GM03348 (cell line): ENCODE measurements at regions not wholly inside any gene's neighbourhood (a gene's known extent, or its start where the extent isn't known, plus 50 kb on each side); places are given as distances from the start of the nearest gene placed in this dataset.
A peak's percentile ranks its signal among the peaks of the same experiment; 100 is the strongest.

Experiments used
- DNase-seq: peaks from one replicate; pipeline ENCODE4 v3.0.0; 2012; ENCODE audit warnings: low spot score

DNA sequence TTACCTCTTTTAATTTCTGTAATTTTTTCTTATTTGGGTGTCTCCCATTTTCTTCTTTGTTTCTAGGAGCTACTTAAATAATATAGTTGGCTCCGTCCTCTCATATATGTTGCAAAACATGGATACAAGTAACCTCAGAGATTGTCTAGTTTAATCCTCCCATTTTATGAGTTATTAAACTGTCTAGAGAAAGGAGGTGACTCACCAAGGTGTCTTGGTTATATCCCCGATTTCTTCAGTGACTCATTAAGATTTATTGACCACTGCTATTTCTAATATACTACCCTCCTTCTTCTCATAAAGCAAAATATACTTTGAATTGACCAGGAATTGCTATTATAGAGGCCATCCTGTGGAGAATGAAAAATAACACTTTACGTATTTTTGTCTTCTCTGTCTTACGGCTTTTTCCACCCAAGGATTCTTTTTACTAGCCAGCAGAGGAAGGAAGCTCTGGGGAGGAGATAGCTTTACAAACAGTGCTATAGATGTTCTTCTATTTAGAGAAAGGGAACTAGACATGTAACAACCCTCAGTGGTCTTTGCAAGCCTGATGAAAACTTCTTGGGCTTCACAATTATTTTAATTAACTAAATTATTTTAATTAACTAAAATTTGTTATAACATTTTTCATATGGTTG lies 300.4 kb upstream of the TNP1 start:
- DNase-seq, result no peak

DNA sequence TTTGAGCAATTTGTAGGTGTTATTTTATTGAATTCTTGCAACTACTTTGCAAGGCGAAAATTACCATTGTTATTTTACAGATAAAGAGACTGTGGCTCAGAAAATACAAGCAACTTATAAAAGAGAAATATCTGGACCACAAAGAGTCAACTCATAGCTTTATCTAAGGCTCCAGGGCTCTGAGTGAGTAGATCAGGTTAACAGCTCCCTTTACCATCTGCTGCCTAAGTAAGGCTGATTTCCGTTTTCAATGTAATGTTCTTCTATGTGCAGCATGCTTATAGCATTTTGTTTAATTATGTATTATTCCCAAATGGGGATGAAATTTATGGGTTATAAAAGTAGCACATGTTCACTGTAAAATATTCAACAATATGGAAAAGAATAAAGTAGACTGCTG lies 299.1 kb upstream of the TNP1 start:
- DNase-seq, result no peak

DNA sequence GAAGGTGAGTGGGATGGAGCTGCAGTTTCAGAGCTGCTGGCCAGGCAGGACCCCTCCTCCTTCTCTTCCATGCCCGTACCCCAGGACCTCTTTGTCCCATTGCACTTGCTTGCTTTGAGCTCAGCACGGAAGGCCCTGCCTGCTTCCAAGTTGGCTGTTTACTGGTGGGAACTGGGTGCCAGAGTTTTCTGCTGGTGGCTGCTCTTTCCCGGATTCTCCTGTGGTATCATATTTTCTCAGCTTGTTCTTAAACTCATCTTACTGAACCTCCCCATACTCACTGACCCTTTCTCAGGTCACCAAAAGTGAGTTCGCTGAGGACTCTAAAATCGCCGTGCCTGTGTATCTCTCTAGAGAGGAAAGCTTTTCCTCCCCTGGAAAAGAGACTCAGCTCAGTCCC lies 297.7 kb upstream of the TNP1 start:
- no peak for DNase-seq

DNA sequence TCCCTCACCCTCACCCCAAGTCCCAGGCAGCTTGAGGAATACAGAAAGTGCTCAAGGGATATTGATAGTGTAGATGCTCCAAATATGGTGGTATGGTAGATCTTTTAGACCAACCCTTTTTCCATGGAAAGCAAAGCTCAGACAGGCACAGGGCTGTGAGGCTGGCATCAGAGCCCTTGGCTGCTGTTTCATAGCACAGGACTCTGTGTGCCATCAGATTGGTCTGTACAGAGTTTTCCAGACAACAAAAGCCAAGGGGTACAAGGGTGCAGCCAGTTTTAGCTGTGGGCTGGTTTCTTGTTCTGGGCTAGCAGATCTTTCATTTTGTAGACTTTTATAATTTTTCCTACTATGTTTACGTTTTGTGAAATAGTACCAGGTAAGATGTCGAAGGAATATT lies 296.9 kb upstream of the TNP1 start:
- DNase-seq, result no peak

DNA sequence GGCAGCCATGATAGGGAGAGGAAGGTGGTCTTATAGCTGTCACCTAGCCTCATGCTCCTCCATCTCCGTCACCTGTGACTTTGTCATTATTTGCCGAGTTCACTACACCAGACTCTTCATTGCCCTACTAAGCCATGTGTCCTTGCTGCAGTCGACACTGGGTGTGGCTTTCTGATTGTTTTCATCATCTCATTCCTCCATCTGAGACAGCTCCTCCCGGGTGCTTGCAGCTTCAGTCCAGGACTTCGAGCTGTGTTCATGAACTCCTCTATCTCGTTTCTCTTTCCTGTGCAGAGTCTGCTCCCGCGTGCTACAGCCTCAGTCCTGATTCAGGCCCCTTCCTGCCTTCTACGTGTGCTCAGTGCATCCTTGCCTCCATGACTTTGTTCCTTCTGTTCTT lies 295.1 kb upstream of the TNP1 start:
- no peak for DNase-seq

DNA sequence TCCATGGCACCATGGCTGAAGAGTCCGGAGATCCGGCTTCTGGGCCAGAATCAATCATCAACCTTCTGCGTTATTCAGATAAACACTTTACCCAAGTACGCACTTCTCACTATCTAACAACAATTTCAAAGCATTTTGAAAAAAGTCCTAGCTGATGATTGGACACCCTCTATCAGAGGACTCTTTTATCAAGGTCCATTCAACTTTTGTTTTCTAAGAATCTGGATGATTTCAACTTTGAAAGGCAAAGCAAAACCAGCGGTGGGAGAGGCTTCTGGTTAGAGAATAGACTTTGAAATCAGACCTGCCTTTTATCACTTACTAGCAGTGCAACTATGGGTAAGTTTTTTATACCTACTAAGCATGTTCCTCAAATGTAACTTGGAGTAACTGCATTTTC lies 293.6 kb upstream of the TNP1 start:
- no peak for DNase-seq

DNA sequence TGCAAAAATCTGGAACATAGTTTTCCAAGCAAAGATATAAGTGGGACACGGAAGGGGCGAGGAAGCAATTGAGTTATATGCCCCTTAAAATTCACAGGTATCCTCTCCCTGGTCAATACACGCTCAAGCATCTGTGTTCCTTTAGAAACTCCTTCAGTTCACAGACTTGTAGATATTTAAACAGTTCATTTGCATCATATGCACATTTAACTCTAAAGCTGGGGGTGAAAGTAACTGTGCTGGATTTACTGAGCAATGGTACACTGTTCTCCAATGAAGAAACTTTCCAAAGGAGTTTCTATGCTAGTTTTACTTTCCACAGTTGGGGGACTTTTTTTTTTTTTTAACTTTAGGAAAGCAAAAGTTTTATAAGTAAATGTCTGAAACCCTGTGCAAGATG lies 293.0 kb upstream of the TNP1 start:
- DNase-seq, result no peak

DNA sequence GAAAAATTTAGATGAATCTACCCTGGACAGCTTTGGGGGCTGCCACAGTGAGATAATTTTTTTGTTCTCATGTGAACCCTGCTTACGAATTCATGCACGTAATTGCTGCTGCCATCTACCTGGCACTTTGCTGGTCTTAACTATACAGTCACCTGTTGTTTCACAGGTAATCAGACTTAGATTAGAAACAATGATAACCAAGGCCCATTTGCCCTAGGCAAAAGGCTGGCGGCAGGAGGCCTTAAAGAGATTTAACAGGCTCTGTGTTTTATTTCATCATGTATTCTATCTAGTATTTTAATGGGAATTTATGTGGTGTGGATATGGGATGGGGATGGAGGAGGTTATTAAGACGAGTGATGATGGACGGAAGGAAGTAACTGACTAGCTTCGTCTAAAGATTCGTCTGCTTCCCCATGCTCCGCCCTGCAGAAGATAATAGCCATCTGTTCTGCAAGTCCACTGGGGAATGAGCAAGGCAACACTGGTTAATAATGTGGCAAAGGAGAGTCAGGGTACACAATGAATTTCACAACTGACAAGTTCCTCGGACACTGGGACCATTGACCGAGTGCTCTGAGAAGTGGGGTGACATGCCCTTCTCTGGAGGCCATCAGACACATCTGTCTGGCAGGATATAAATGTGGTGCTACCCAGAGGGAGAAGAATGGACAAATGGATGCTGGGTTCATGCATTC lies 291.8 kb upstream of the TNP1 start:
- no peak for DNase-seq

DNA sequence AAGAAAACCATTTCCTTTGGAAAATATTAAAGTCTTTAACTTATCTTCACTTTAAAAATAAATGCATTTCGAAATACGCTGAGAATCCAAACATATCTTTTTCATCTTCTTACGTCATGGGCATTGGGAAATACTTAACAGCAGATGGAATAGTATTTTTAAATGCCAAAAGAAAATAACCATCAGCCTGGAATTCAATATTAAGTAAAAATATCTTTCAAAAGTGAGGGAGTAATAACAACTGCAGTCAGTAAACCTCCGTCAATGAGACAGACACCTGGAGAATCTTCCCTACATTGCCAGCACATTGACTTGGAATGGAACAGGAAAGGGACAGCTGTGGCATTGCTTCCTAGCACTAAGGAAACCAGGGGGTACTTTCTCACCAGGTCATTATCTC lies 290.4 kb upstream of the TNP1 start:
- DNase-seq, result peak; percentile 23

DNA sequence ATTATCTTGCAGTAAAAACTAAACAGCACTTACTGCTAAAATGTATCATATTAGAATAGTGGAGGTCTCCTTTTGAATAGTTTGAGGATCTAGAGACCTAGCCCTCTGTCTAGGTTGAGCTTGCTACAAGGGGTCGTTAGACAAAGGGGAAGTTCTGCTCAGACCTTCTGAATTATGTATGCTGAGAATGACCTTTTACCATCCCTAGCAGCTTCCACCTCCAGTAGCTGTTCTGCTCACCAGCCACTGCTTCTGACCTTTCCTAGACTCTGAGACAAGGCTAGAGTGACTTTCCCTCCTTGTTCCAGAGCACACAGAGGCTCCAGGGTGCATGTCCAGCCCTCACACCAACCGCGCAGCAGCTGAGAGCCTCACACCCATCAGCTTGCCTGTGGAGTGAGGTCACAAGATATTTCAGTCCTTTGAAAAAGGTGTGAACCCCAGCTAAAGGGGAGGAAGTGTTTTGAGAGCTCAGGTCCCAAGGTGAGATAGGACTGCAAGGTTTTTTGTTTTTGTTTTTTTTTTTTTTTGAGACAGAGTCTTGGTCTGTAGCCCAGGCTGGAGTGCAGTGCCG lies 289.3 kb upstream of the TNP1 start:
- no peak for DNase-seq

DNA sequence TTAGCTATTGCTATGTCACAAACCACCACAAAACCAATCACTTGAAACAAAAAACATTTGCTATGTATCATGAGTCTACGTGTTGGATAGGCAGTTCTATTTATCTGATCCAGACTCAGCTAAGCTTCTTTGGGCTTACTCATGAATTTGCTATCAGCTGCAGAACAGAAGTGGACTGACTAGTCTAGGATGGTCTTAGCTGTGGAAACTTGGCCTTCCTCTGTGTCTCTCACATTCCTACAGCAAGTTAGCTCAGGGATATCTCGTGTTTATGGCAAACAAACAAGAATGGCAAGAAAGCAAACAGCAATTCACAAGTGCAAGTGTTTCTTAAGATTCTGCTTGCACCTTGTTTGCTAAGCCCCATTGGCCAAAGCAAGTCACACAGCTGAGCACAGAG lies 288.0 kb upstream of the TNP1 start:
- DNase-seq, result no peak

DNA sequence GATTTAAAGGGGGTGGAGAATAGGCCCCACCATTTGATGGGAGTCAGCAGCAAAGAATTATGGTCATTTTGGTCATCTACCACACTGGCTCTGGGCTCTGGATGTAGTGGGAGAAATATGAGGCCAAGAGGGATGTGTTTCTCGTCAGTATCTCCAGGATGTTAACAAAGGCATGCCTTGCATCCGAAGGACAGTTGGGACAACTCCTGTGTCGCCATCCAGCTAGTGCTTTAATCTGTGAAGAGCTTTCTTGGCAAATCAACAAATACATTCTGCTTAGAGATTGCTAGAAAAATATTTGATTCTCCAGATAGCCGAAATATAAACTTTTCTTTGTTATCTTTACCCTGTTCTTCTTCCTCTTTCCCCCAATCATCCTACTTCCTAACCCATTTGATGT lies 287.1 kb upstream of the TNP1 start:
- DNase-seq, result no peak

DNA sequence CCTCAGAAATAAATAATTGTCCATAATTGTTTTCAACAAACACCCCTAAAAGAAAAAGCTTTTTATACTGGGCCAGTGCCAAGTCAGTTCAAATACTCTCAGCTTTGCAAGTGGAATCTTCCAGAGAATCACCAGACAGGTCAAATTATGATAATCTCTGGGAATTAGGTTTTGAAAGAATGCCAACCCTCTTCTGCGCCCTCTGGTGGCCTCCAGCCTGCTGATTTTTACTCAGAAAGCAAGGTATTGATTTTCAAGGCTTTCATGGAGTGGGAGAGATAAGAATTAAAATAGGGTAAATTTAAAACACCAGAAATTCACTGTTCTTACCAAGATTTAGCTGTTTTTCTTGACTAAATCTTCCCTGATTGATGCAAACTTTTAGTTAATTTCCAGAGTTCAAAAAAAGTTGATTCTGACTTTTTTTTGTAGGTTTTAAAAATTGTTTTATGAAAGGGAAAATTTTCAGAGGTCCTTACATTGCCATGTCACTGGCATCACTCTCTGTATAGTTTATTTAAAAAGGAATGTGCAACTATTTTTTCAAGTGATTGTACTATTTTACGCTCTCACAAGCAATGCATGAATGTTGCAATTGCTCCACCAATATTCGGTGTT lies 282.9 kb upstream of the TNP1 start:
- DNase-seq, result no peak

DNA sequence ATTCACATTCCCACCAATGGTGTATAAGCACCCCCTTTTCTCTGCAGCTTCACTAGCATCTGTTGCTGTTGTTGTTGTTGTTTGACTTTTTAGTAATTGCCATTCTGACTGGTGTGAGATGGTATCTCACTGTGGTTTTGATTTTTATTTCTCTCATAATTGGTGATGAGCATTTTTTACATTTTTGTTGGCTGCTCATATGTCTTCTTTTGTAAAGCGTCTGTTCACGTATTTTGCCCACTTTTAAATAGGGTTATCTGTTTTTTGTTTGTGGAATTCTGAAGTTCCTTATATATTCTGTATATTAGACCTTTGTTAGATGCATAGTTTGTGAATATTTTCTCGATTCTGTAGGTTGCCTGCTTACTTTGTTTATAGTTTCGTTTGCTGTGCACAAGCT lies 278.4 kb upstream of the TNP1 start:
- no peak for DNase-seq

DNA sequence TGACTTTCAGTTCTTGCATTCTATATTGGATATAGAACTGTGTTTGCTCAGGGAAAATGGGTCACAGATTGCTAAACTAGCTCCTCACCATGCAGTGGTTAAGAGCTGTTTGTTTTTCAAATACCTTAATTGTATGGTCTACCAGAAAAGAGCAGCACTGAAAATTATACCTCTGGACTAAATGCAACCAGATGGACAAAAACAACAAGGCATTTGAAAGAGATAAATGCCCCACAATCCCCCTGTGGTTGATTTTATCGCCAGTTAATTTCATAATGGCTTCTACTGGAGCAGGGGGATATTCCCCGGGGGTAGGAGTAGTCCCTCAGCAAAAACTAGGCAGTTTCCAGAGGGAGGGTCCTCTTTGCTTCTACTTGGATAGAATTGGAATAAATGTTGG lies 267.9 kb upstream of the TNP1 start:
- DNase-seq, result no peak

DNA sequence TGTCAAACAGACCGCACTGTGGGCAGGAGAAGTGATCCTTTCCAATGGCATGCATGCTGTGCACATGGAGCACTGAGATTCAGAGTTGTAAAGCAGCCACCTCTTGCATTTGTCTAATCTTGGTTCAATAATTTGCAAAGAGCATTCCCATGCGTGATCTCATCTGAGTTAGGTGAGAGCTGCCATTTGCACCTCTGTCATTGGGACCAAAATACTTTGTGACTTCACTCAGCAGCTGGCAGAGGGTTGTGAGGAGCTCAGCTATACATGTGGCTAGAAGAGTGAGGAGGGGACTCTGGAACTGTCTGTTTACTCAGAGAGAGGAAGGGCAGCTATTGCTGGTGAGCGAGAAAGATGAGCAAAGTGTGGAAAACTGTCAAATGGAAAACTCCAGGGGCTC lies 265.1 kb upstream of the TNP1 start:
- peak; percentile 5 for DNase-seq

DNA sequence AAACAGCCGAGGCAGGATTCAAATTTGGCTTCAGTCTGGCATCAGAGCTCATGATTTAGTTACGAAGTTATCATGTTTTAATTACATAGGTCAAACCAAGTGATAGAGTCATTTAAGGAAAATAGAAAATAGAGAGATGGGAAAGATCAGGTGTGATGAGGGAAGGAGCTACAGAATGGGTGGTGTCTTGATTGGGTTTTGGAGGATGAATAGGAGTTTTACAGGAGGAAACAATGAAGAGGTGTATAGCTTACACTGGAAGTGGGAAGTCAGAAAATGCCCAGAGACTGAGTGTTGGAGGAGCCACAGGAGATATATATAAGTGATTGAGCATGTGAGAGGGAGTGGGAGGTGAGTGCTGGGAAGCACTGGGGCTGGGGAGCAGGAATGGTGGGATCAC lies 264.2 kb upstream of the TNP1 start:
- DNase-seq, result no peak

DNA sequence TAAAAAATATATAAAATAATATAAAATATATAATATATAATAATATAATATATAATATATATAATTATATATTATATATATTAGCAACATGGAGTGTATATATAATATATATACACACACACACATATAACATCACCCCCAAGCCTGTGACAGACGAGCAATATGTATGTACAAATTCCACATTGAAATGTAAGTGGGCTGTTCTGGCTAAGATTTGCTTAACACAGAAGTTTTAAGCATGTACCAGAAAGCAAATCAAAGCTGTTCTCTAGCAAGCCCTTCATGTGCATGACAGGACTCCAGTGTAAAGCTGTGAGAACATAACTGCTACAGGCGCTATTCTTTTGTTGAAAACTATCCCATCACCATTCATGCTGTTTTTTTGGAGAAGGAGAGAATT lies 261.7 kb upstream of the TNP1 start:
- no peak for DNase-seq

DNA sequence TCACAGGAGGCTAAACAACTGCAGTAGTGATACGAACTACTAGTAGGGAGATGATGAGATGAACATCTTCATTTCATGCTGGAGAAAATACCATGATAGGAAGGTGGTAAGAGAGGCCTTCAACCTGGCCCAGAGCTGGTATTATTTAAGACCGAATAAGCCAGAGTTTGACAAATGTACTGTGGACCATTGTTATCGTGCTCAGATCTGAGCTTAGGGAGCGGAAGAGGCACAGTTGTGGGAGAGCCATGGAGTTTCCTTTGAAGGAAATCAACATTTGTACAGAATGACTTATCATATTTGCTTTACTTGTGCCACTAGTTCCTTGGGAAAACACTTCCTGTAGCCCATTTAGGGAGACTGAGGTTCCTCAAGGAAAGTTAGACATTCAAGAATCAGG lies 260.6 kb upstream of the TNP1 start:
- DNase-seq, result no peak

DNA sequence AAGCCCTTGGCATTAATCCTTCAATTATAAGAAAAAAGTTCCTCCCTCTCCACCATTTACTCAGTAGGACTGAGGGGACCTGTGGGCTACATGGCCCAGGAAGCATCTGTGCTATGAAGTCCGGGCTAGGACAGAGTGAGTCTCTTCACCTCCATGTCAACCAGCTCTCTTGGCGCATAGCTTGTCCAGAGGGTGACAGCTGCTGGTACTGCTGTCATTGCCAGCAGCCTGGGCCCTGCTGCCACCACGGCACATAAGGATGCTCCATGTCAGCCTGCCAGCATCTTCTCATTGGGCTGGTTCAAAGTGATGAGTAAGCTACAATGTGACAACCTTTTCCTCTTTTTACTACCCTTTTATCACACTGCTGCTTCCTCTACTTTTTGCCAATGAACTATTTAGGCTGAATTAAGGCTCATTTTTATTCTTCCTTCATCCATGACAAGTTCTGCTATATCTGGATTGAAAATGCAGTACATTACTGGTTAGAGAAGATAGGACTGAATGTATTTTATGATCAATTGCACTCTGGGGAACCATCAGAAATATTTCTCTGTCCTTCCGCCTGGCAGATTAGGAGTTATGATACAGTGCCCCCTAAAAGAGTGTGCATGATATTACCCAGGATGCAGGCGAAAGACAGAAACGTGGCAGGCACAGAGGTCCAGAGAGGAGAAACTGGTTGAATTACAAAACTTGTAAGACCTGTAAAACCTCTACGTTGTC lies 258.9 kb upstream of the TNP1 start:
- DNase-seq, result no peak

DNA sequence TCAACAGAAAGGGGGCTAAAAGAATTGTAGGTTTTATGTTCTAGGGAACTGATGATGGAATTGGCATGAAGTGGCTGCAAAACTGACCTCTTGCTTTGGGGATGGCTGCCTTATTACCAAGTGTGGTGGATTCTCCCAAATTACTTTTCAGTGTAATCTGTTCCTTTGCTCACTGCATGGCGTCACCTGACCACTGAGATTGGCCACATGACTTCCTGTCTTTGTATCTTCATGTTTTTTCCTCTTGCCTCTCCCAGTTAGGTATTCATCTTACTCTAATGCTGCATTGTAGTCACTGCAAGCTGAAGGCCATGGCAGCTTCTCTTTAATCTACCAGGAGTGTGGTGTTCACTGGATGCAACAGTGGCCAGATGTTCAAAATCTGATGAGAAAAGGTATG lies 257.7 kb upstream of the TNP1 start:
- DNase-seq, result no peak

DNA sequence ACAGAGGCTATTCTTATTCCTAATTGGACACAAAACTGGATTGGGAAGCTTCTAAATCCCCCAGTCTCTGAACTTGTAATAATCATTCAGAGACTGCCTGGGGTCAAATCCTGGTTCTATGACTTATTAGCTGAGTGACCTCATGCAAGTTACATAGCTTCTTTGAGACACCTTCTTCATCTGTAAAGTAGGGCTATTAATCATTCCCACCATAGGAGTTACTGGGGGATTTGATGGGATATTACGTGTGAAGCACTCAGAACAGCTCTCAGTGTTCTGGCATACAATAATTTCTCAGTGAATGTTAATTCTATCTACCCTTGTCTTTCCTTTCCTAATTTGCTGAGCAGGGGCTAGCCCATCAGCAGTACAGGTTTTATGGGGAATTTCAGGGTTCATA lies 256.7 kb upstream of the TNP1 start:
- DNase-seq, result no peak

DNA sequence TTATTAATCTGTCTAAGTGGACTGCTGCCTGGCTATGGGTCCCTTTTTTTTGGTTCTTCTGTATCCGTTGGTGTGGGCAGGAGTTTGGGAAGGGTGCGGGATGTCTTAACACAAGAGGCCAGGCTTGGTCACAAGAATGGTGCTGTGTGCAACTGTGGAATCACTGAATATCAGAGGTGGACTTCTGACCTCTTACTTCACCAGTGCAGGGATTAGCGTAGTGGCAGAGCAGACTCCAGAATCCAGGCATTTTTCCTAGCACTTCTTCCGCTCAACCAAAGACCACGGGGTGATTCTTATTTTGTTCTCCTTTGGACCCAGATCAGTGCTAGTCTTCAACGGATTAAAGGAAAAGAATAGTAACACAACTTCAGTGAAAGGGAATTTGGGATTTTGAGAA lies 254.3 kb upstream of the TNP1 start:
- no peak for DNase-seq
